PC-3 (cell line): ENCODE measurements at regions not wholly inside any gene's neighbourhood (a gene's known extent, or its start where the extent isn't known, plus 50 kb on each side); places are given as distances from the start of the nearest gene placed in this dataset.

Experiments used
- ATAC-seq: fragments of 200-7000 bp; cut with Tn5 transposase; 2 replicates; pipeline ENCODE4 v1.9.1; 2020; ENCODE audit warnings: mild to moderate bottlenecking, moderate library complexity
- BruUV-seq: library from RNA; stranded (reverse); fragments of 400-500 nt; replicated peaks from 2 replicates; lab custom pipeline; 2021; lab: Mats Ljungman, UMichigan
- CTCF ChIA-PET: fragments of 300-600 bp; sonication (Branson Sonifier 250); formaldehyde crosslinking; loops from one replicate; lab custom pipeline; 2022; ENCODE audit warnings: antibody characterized with exemption; lab: Charles Lee
- POLR2A ChIA-PET: fragments of 300-600 bp; sonication (Branson Sonifier 250); formaldehyde crosslinking; loops from one replicate; lab custom pipeline; 2022; ENCODE audit warnings: antibody characterized with exemption; ENCODE audit not compliant: unreplicated experiment; lab: Charles Lee
- DNase-seq: peaks from one replicate; pipeline ENCODE4 v3.0.0-alpha.2; 2015
- H2AFZ ChIP-seq: fragments of 300-600 bp; sonication (generic); 2 replicates; pipeline ENCODE4 v1.6.0; 2016; ENCODE audit warnings: antibody characterized with exemption, low read length
- H3F3A ChIP-seq: fragments of 300-600 bp; sonication (generic); one replicate; pipeline ENCODE4 v1.6.0; 2017; ENCODE audit warnings: antibody characterized with exemption, low read length, control low read depth, mild to moderate bottlenecking; ENCODE audit not compliant: unreplicated experiment
- H3K27ac ChIP-seq: fragments of 300-600 bp; sonication (generic); 2 replicates; pipeline ENCODE4 v1.5.1; 2016; ENCODE audit warnings: mild to moderate bottlenecking, low read length
- H3K27me3 ChIP-seq: fragments of 300-600 bp; sonication (generic); 2 replicates; pipeline ENCODE4 v1.6.1; 2016; ENCODE audit warnings: low read length, mixed read lengths
- H3K36me3 ChIP-seq: fragments of 300-600 bp; sonication (generic); 2 replicates; pipeline ENCODE4 v1.6.1; 2016; ENCODE audit warnings: low read depth, mixed run types, low read length, mixed read lengths
- H3K4me1 ChIP-seq: fragments of 300-600 bp; sonication (generic); 2 replicates; pipeline ENCODE4 v1.5.1; 2016; ENCODE audit warnings: low read length; ENCODE audit not compliant: insufficient read depth
- H3K4me2 ChIP-seq: fragments of 300-600 bp; sonication (generic); 2 replicates; pipeline ENCODE4 v1.6.0; 2016; ENCODE audit warnings: low read length
- H3K4me3 ChIP-seq: fragments of 300-600 bp; sonication (generic); 2 replicates; pipeline ENCODE4 v1.5.1; 2016; ENCODE audit warnings: mild to moderate bottlenecking, low read length, mixed read lengths
- H3K79me2 ChIP-seq: fragments of 300-600 bp; sonication (generic); 2 replicates; pipeline ENCODE4 v1.6.1; 2017; ENCODE audit warnings: low read length, mixed read lengths
- H3K9ac ChIP-seq: fragments of 300-600 bp; sonication (generic); 2 replicates; pipeline ENCODE4 v1.6.0; 2016; ENCODE audit warnings: mild to moderate bottlenecking, low read length
- H3K9me2 ChIP-seq: fragments of 300-600 bp; sonication (generic); replicated peaks from 2 replicates; pipeline ENCODE4 v1.6.1; 2016; ENCODE audit warnings: mixed run types, low read length, mixed read lengths
- H3K9me3 ChIP-seq: fragments of 300-600 bp; sonication (generic); 2 replicates; pipeline ENCODE4 v1.6.1; 2016; ENCODE audit warnings: low read length, mixed read lengths
- H4K20me1 ChIP-seq: fragments of 300-600 bp; sonication (generic); 2 replicates; pipeline ENCODE4 v1.6.1; 2016; ENCODE audit warnings: low read length, mixed read lengths
- CTCF ChIP-seq: fragments of 300-600 bp; sonication (generic); conservative IDR thresholded peaks from 2 replicates; pipeline ENCODE4 v1.5.1; 2017; ENCODE audit warnings: antibody characterized with exemption, low read depth, mild to moderate bottlenecking, low read length
- EZH2 ChIP-seq: fragments of 300-600 bp; sonication (generic); IDR thresholded peaks from one replicate; pipeline ENCODE4 v1.6.1; 2017; ENCODE audit warnings: antibody characterized with exemption, mild to moderate bottlenecking, low read length; ENCODE audit not compliant: unreplicated experiment
- EZH2phosphoT487 ChIP-seq: fragments of 300-600 bp; sonication (generic); IDR thresholded peaks from 2 replicates; pipeline ENCODE4 v1.6.1; 2018; ENCODE audit warnings: mild to moderate bottlenecking, antibody characterized with exemption, low read length, borderline replicate concordance
- intact Hi-C: fragments of 100-400 bp; cut with micrococcal nuclease; formaldehyde crosslinking; loops from 2 replicates; pipeline ENCODE4 v1.9.0; 2023

GRCh38 chr4:96531836-96532235 is 691.9 kb downstream of the PDHA2 start:
- no TSS peak for BruUV-seq
- Histone ChIP-seq H3K9ac (no peak overlapping the region), H4K20me1 (no peaks in the 10 kb centered on the region), H3K4me3 (no peak overlapping the region), H2AFZ (no peak overlapping the region), H3K4me2 (no peak overlapping the region), H3K36me3 (no peaks in the 10 kb centered on the region), H3K4me1 (no peaks in the 10 kb centered on the region), H3F3A (no peaks in the 10 kb centered on the region), H3K79me2 (no peaks in the 10 kb centered on the region), H3K9me2 (no peaks in the 10 kb centered on the region), H3K27ac (no peak overlapping the region), H3K9me3 (no peaks in the 10 kb centered on the region), H3K27me3 (no peaks in the 10 kb centered on the region)
- DNase-seq (no peak), ATAC-seq (no peak)
- POLR2A ChIA-PET: no interaction called here
- CTCF ChIA-PET: no interaction called here
- intact Hi-C loops: no loop called here
- TF ChIP-seq EZH2phosphoT487 (no peak), CTCF (no peak), EZH2 (no peak)

- intact Hi-C loops: no loop called here
- BruUV-seq: no TSS peak
- DNase-seq (no peak), ATAC-seq (no peak)
- ChIA-PET CTCF (no interaction called here), POLR2A (no interaction called here)
- Histone ChIP-seq H3K27ac (no peak overlapping the region), H3K4me2 (no peak overlapping the region), H3F3A (no peaks in the 10 kb centered on the region), H3K9me3 (no peaks in the 10 kb centered on the region), H3K36me3 (no peaks in the 10 kb centered on the region), H4K20me1 (no peaks in the 10 kb centered on the region), H3K9me2 (no peaks in the 10 kb centered on the region), H3K4me3 (no peak overlapping the region), H3K9ac (no peak overlapping the region), H3K4me1 (no peaks in the 10 kb centered on the region), H3K27me3 (no peaks in the 10 kb centered on the region), H2AFZ (no peak overlapping the region), H3K79me2 (no peaks in the 10 kb centered on the region)
- TF ChIP-seq EZH2phosphoT487 (no peak), CTCF (no peak), EZH2 (no peak)
Measured at GRCh38 chr4:96543346-96543745, 703.5 kb downstream of the PDHA2 start.

GRCh38 chr4:96558466-96558865 is 718.6 kb downstream of the PDHA2 start:
- POLR2A ChIA-PET: no interaction called here
- ATAC-seq: no peak
- H3K36me3 ChIP-seq: no peaks in the 10 kb centered on the region
- BruUV-seq: no TSS peak
- TF ChIP-seq EZH2 (no peak), CTCF (no peak), EZH2phosphoT487 (no peak)
- H3K27me3 ChIP-seq: no peaks in the 10 kb centered on the region
- H3K9ac ChIP-seq: no peak overlapping the region
- H3F3A ChIP-seq: no peaks in the 10 kb centered on the region
- no peaks in the 10 kb centered on the region for H4K20me1 ChIP-seq
- no peaks in the 10 kb centered on the region for H3K9me2 ChIP-seq
- H3K27ac ChIP-seq: no peak overlapping the region
- H3K4me3 ChIP-seq: no peak overlapping the region
- H3K79me2 ChIP-seq: no peaks in the 10 kb centered on the region
- no peak overlapping the region for H3K4me2 ChIP-seq
- intact Hi-C loops: no loop called here
- no peak overlapping the region for H2AFZ ChIP-seq
- no peaks in the 10 kb centered on the region for H3K9me3 ChIP-seq
- H3K4me1 ChIP-seq: no peaks in the 10 kb centered on the region
- DNase-seq: no peak
- CTCF ChIA-PET: no interaction called here
